ENCODE measurements at regions not wholly inside any gene's neighbourhood (a gene's known extent, or its start where the extent isn't known, plus 50 kb on each side); places are given as distances from the start of the nearest gene placed in this dataset.

DNA sequence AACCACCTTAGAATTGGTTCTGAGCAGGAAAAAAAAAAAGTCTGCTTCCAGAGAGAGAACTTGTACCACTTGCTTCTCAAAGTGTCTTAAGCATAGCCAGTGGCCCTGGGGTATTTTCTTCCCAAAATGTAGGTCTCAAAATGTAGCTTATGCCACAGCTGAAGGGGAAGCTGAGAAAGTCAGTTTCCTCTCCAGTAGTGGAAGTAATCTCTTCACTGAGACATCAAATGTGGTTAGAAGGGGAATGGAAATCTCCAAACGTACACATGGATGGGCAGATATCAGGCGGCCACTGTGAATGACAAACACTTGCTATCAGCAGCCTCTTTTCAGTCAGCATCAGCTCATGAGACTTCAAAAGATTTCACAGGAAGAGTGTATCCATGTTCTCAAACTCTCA lies 841.2 kb downstream of the TUSC7 start:
- TF ChIP-seq, protein P1, sequence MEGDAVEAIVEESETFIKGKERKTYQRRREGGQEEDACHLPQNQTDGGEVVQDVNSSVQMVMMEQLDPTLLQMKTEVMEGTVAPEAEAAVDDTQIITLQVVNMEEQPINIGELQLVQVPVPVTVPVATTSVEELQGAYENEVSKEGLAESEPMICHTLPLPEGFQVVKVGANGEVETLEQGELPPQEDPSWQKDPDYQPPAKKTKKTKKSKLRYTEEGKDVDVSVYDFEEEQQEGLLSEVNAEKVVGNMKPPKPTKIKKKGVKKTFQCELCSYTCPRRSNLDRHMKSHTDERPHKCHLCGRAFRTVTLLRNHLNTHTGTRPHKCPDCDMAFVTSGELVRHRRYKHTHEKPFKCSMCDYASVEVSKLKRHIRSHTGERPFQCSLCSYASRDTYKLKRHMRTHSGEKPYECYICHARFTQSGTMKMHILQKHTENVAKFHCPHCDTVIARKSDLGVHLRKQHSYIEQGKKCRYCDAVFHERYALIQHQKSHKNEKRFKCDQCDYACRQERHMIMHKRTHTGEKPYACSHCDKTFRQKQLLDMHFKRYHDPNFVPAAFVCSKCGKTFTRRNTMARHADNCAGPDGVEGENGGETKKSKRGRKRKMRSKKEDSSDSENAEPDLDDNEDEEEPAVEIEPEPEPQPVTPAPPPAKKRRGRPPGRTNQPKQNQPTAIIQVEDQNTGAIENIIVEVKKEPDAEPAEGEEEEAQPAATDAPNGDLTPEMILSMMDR (IDR thresholded peaks at IDR 0.05 in 4 of 5, conservative IDR thresholded peaks at IDR 0.05 in 1 of 5): no peak
- no peak for TF ChIP-seq POLR2A (IDR thresholded peaks at IDR 0.05)

All from gastrocnemius medialis (tissue), 4 donors.